HS-5 (cell line): ENCODE measurements at regions not wholly inside any gene's neighbourhood (a gene's known extent, or its start where the extent isn't known, plus 50 kb on each side); places are given as distances from the start of the nearest gene placed in this dataset.

Source experiments
- DNase-seq: peaks from one replicate; pipeline ENCODE4 v3.0.0-alpha.2; 2012; ENCODE audit warnings: low read depth

DNA sequence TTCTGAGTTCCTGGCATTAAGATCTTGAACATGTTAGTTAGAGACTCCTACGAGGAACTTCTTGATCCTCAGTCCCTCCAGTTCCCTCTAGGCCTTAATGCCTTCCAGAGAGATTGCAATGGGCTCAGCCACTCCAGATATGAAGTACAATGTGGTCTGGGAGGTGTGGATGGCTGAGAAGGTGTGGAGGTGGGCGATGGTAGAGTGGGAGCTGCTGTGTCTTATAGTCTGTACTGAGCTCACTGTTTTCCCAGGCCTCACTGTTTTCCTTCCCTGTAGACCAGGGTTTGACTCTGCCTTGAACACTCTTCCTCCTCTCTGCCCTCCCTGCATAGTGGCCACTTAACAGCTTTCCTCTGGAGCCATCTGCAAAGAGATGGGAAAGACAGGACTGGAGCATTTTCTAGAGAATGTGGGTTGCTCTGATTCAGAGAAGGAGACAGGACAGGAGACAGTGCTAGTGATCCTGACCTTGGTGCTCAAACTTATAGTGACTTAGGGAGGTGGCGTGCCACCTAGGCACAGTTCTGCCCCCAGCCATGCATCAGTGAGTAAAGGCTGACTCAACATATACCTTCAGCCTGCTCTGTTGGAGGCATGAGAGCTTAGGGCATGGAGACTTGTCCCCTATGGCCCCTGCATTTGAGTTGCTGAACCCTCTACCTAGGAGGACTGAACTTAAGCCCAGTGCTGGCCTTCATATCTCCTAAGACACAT, 129.7 kb downstream of the TDRD15 start:
- DNase-seq: no peak

DNA sequence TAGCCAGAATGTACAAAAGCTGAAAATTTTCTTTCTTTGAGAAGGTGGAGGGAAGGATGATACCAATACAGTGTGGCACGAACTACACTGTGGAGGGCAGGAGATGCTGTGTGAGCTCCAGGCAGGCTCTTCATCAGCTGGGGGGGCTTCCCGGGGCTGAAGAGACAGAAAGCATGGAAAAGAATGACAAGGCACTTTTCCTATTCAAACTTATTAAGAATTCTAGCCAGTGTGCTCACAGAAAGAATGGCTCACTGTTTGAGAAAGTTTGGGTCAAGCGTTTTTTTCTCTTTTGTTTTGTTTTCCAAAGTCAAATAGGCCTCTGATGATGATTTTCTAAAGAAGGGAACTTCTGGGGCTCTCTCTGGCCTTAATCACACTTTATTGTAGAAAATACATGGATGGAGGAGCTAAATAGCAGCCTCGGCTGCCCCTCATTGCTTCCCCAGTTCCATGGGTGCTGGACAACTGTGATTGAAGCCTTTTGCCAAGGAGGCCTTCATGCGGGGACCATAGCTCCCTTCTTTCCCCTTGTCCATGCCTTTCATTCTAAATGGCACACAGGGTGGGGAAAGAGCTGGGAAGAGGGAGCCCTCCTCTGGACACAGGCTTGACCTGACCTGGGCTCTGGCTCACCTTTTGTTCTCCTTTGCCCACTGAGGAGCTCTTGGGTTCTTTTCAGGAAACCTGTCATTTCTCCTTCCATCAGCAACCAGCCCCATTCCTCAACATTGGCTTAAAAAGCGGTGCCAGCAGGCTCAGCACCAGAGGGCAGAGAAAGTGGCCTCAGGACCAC, 130.6 kb downstream of the TDRD15 start:
- DNase-seq: no peak

DNA sequence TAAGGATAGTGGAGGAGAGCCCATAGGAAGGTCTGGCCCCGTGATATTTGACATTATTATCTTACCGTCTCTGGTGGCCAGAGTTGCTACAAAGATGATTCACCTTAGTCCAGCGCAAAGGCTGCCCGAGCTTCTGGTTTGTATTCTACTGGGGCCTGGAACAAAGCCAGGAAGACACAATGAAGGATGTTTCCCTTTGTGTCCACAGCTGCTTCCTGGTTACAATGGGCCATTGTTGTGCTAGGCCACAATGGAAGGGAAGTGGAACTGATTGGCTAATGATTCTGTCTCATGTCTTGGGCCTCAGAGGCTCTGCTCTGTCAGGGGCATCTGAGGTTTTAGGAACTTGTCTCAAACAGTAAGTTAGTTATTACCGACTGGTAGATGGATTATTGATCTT, 132.2 kb downstream of the TDRD15 start:
- DNase-seq: no peak

DNA sequence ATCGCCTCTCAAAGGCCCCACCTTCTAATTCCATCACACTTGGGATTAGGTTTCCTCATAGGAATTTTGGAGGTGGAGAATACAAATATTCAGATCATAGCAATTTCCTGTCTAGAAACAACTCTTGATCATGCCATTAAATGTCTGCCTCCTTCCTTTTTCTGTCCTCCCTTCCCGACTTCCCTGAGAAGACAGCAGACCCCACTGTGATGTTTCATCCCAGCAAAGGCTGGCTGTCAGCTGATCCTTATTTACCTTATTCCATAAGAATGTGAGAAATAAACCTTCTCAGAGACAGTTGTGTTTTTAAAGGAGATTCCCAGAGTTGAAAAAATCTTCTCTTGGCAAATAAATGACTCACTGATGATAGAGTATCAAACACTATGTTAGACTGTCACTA, 133.9 kb downstream of the TDRD15 start:
- no peak for DNase-seq

DNA sequence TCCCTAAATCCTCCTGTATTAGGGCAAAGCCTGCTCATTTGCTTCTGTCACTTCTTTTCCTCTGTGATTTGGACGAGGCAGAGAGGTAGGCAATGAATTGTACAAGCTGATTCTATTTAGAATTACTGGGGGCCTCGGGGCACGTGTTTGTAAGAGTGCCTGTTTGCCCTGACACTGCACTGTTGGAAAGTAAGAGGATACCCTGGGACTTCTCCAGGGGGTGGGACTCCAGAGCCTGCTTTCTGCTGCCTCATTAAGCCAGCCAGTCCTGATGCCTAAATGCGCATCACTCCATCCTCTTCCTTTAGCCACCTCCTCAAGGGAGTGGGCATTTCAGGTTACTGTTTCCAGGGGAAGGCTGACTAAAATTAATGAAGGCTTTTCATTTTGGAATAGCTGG, 134.3 kb downstream of the TDRD15 start:
- DNase-seq: no peak

DNA sequence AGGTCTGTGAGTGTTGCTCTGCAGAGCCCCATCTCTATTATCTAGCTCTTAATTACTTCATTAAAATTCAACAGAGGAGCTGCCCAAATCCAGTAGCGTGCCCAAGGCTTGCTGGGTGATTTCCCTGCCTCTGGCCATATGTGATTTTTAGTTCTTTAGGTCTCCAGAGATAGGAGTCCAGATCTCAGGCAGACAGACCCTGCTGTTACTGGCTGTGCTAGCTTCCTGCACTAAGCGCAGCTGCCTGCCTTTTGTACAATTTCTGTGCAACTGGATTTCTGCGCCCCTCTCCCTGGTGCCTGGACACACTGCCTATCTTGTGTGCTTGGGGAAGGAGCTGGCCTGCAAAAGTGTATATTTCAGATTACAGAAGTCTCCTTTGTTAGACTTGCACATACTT, 136.5 kb downstream of the TDRD15 start:
- no peak for DNase-seq

DNA sequence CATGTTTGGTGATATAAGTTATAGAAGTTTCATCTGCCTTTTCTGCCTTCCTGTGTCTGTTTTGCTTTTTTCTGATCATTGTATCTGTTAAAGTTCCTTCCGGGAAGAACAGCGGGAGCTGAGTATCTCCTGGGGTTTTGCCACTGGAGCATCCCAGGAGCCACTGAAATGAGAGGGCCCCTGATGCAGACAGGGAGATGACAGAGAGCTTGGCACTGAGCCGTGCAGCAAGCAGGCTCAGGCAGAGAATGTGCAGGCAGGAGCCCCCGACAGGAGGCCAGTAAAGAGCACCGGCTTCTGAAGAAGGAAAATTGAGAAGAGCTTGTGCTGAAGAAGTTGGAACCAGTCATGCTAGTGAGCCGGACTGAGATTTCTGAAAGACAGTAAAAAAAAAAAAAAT, 137.8 kb downstream of the TDRD15 start:
- DNase-seq: no peak

DNA sequence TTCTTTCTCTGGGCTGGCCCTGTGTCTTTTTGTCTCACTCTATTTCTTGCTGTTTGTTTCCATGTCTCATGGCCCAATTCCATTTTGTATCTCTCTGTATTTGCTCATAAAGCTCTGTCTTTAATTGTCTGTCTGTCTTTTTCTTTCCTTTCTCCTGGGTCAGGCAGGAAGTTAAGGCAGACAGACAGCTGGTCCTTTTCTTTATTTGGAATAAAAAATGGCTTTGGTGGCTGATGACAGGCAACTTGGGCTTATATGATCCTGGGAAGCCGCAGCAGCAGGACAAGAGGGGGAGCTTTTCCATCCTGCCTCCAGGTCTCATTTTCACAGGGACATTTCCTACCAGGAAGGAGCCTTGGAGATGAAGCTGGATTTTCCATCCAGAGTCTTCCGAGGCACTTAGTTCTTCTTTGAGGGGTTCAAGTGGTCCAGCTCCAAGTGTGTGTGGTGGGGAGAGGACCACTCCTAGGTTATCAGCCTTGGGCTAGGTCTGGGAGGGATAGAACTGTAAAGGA, 138.7 kb downstream of the TDRD15 start:
- no peak for DNase-seq

DNA sequence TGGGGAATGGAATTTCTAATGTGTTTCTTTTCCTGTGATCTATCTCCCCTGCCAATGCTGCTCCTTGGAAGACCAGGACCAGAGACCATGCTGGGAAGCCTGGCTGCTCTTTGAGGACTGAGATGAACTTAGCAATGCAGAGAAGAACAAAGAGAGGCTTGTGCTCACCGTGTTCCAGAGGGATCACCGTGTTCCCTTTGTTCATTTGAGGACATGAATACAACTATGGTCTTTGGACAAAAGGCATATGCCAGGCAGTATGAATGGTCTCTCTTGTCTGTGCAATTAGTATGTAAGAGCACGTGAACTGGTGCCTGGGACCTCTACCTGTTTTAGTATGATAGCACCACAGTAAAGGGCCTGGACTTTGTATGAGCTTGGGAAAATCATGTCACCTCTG, 139.9 kb downstream of the TDRD15 start:
- no peak for DNase-seq

DNA sequence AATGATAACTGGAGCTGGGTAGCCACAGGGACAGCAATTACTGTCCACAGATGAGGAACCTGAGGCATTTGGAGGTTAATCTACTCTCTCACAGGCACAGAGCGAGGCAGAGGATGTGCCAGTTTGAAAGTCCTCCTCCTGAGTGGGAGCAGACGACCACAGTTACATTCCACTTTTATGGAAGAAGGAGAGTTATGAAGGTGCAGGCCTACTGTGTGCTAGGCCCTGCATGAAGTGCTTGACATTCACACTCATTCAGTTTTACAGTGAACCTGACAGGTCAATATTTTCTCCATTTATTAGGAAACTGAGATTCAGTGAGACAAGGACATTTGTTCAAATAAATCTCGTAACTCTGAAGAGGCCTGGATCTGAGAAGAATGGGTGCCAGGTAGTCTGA, 142.0 kb downstream of the TDRD15 start:
- DNase-seq: no peak

DNA sequence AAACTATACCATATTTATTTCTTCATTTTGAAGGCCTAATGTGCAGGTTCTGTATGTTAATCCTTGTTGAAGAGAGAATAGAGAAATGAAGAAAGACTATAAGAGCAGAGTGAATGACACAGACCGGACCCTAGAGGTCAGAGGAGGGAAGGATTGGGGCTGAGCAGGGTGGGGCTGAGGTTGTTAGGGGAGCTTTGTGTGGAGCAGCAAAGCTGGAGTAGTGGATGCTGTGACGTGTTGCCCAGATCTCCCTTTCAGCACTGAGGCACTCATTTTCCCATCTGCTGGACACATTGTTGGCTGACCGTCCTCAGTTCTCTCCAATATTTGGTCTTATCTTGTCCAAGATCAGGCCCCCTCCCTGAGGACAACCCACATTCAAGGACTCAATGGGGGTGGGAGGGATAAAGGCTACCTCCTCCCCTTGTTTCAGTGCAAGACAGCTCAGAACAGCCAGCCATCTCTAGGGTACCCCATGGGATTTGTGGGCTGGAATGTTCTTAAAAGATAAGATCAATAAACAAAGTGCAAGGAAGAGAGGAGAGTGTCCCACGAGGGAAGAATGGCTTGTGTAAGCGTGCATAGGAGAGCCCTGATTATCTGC, 143.6 kb downstream of the TDRD15 start:
- DNase-seq: no peak

DNA sequence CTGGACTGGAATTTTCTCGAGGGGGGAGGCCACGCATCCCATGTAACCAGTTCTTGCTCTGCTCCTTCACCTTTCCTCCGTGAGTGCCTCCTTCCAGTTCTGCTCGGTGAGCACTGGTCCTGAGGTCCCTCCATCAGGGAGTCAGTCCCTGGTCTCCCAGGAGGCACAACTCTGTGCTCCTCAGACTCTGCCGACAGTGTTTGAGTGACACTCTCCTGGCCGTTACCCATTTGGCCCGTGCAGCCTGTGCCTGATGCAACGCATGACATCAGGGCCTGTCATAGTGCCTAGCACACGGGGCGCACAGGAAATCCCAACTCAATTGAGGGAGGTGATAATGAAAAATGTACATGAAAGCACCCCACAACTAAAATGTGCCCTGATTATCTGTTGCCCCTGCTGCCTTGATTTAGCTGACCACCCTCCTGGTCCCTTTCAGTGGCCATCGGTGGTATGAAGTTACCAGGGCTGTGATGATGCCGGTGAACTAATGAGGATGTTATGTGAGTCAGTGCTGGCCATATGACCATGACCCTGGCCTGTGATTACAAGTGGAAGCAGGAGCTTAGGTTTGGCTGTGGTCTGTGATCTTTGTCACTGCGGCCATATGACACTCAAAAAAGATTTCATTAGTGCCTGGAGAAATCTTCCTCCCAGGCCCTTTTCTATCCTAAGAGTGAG, 144.6 kb downstream of the TDRD15 start:
- DNase-seq: no peak

DNA sequence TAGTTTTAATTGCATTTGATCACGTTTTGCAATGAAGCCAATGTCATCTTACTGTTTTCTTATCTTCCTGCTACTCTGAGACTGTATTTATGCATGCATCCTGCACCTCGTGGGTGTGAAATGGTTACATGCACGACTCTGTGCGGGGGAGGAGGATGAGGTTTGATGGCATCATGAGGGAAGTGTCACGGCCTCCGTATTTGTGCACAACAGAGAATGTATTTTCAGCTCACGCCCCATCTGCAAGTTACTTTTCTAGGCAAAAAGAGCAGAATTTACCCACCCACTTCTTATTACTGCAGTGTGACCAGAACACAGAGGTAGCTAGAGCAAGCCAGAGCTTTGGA, 145.1 kb downstream of the TDRD15 start:
- no peak for DNase-seq

DNA sequence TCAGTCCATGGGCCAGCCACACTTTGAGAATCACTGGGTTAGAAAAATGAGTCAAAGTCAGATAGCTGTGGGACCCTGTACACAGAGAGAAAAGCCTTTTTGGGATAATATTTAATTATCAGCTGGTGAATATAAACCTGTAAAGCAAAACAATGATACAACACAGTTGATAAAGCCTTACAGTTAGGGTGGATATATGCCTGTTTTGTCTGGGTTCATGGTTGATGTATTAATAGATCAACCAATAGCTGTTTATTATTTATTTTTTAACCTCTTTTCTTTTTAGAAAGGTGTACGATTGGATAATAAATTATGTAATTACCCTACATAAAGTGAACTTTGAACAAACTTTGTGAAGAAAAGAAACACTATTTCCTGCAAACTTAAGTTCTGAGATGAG, 145.6 kb downstream of the TDRD15 start:
- no peak for DNase-seq

DNA sequence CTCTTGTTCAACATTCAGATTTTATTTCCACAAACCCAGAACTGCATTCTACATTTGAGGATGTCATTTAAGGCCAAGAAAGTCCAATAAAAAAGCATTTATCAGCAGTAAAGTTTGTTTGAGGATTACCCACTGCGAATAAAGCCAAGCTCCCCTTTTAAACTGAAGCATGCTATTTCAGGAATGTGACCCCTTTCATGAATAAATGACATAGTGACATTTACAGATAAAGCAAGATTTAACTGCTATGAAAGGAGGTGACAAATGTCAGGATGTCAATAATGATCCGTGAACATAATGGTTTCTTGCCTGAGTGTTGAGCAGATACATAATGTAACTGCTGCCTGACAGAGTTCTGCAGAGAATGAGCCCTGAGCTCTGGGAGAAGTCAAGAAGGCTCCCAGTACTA, 146.3 kb downstream of the TDRD15 start:
- DNase-seq: no peak

DNA sequence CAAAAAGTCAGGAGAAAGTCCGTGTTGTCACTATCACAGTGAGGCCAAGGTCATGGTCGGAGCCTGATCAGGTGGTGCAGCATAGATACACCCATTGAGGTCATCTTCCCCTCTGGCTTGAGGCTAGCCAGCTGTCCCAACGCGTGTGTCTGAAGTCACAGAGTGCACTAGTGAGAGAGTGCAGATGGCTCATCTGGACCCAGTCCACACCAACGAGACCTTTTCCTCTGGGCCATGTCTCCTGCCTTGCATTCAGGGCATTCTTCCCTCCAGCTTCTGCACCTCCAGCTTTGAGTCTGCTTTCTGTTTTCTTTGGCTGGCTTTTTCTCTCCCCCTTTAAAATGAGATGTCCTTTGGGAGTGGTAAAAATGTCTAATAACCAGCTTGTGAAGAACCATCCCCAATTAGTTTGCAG, 146.9 kb downstream of the TDRD15 start:
- no peak for DNase-seq

DNA sequence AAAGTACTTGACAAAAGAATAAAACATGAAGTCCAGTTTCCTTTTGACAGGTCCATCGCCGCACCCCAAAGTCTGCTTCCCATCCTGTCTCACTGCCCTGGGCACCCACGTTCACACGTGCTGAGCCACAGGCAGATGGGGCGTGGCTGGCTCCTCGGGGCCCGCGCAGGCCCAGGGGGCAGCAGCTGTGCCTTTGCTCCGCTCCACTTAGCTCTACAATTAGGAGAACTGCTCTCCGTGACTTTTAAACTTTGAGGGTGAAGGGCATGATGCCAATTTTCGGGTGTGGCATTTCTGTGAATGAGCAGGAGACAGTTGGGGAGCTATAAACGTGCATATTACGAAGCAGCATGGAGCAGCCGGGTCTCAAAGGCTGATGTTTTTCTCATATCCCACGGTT, 152.4 kb downstream of the TDRD15 start:
- no peak for DNase-seq

DNA sequence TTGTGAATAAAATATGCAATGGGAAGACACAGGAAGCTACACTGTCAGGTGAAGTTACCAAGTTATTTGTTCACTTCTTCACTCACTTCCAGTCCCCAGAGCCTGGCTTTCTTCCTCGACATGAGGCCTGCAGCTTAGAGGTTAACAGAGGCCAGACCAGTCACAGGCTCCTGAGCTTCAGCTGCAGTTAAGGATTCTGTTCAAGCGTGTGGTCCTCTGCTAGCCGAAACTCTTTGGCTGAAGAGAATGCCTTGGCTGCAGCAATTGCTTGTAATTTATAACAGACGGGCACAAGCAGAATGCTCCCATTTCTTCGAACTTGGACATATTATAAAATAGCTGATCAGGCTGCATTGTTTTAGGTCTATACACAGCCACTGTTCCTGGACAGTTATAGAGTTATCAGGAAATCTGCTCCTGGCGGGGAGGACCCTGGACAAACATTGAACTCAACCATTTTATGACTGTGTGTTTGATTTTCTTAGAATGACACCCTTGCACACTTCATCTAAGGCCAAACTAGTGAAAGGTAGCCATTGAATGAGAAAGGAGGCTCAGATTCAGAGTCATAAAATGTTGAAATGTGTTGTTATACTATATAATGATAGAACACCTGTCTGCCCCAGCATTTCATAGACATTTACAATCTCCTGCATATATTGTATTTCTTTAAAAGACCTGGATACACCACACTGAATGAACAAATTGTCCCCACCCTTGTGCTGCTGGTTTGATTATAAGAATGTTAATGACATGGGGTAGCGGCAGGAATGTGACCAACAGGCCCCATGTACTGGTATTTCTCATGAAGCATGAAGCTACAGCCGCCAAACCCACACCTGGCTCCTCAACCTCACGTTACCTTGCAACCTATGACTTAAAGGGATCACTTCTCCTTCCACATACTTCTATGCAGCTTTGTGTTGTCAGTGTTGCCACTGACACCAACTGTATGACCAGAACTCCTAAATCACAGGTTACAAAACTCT, 153.6 kb downstream of the TDRD15 start:
- DNase-seq: no peak

DNA sequence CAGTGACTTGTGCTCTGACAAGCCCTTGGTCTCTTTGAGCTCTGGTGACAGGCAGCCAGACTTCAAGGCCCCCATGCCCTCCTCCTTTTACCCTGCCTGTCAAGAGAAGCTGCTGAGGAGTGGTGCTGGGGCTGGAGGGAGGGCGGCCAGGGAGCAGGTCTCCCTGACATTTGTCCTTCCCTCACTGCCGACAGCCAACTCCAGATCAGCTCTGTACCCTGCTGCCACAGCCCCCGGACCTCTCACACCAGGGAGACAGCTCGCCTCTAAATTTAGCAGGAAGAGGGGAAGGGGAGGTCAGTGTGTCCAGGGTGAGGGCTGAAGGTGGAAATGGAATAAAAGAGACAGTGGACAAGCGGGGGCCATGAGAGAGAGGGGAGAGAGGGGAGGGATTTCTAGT, 155.8 kb downstream of the TDRD15 start:
- no peak for DNase-seq

DNA sequence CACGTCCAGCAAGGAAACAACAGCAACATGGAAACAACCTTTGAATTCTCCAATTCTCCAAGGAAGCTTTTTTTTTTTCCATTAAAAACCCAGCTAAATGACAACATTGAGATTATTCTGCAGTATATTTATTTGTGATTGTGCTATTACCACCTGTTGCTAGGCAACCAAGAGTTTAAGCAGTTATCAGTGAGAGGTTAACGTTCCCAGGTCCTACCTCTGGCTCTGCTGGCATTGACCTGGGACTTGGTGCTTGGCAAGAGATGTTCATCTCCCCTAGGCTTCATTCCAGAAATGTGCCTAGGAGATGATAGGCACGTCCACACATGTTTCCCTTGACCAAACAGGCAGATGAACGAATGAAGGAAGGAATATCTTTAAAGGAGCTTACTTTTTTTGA, 157.0 kb downstream of the TDRD15 start:
- DNase-seq: no peak

DNA sequence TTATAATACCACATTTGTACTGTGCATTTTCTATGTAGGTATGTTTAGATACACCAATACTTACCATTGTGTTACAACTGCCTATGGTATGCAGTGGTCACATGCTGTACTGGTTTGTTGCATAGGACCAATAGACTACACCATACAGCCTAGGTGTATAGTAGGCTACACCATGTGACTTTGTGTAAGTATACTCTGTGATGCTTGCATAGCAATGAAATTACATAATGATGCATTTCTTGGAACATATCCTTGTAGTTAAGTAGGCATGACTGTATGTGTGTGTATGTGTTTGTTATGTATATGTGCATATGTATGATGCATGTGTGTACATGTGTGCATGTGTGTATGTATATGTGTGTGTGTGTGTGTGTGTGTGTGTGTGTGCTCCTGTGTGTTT, 157.6 kb downstream of the TDRD15 start:
- DNase-seq: no peak
